Suppressor macrophage treated with lipopolysaccharide for 1 hour (primary cell): ENCODE measurements at regions not wholly inside any gene's neighbourhood (a gene's known extent, or its start where the extent isn't known, plus 50 kb on each side); places are given as distances from the start of the nearest gene placed in this dataset.
"Not testable (repeated sequence)": the region's sequence is repeated elsewhere in the genome, so short reads cannot be mapped to it uniquely, and the experiment has no call there.

Source experiments
- DNase-seq, 3 donors: peaks; one replicate each; pipeline ENCODE4 v3.0.0-alpha.2; 2020 to 2022

- no peak for DNase-seq
These were observed 116.0 kb downstream of the IER5 start for GRCh38 chr1:181204530-181204929.

- no peak for DNase-seq
These were observed 117.4 kb downstream of the IER5 start for GRCh38 chr1:181205901-181206300.

- no peak for DNase-seq
These were observed 118.0 kb downstream of the IER5 start for GRCh38 chr1:181206513-181206912.

GRCh38 chr1:181206979-181207790 lies 118.7 kb downstream of the IER5 start:
- DNase-seq = no peak

- no peak for DNase-seq
These were observed 119.6 kb downstream of the IER5 start for GRCh38 chr1:181208083-181208482.

- no peak for DNase-seq
These were observed 120.5 kb downstream of the IER5 start for GRCh38 chr1:181208967-181209366.

GRCh38 chr1:181213056-181213455 lies 124.6 kb downstream of the IER5 start:
- DNase-seq = no peak

GRCh38 chr1:181216591-181216994 lies 128.1 kb downstream of the IER5 start:
- DNase-seq = no peak

- DNase-seq = no peak
These were observed 131.4 kb downstream of the IER5 start for GRCh38 chr1:181219938-181220337.

- no peak for DNase-seq
These were observed 132.6 kb downstream of the IER5 start for GRCh38 chr1:181221078-181221477.

- DNase-seq = no peak
These were observed 134.5 kb downstream of the IER5 start for GRCh38 chr1:181222972-181223505.

- DNase-seq = not testable (repeated sequence)
These were observed 138.2 kb downstream of the IER5 start for GRCh38 chr1:181226728-181227127.

- no peak for DNase-seq
These were observed 150.6 kb downstream of the IER5 start for GRCh38 chr1:181239086-181239485.

GRCh38 chr1:181246320-181246719 lies 157.8 kb downstream of the IER5 start:
- DNase-seq = not testable (repeated sequence)

- DNase-seq = not testable (repeated sequence)
These were observed 159.9 kb downstream of the IER5 start for GRCh38 chr1:181248361-181248760.

GRCh38 chr1:181249186-181249585 lies 160.7 kb downstream of the IER5 start:
- DNase-seq = no peak

GRCh38 chr1:181250038-181250437 lies 161.5 kb downstream of the IER5 start:
- DNase-seq = no peak

- DNase-seq = no peak
These were observed 162.7 kb downstream of the IER5 start for GRCh38 chr1:181251001-181251712.

- DNase-seq = no peak
These were observed 163.2 kb downstream of the IER5 start for GRCh38 chr1:181251713-181252075.

GRCh38 chr1:181253601-181254000 lies 165.1 kb downstream of the IER5 start:
- DNase-seq = not testable (repeated sequence)

- DNase-seq = no peak
These were observed 166.9 kb downstream of the IER5 start for GRCh38 chr1:181255270-181255929.

- DNase-seq = no peak
These were observed 168.6 kb downstream of the IER5 start for GRCh38 chr1:181257117-181257516.

- no peak for DNase-seq
These were observed 170.7 kb downstream of the IER5 start for GRCh38 chr1:181259026-181259745.
